22Rv1 (cell line): ENCODE measurements at regions not wholly inside any gene's neighbourhood (a gene's known extent, or its start where the extent isn't known, plus 50 kb on each side); places are given as distances from the start of the nearest gene placed in this dataset.

Experiments used
- CTCF ChIP-seq: fragments of 450-650 bp; IDR thresholded peaks from 2 replicates; pipeline ENCODE4 v1.5.1; 2017; ENCODE audit warnings: mild to moderate bottlenecking
- ZFX ChIP-seq: fragments of 450-650 bp; IDR thresholded peaks from 2 replicates; pipeline ENCODE4 v1.6.1; 2017; ENCODE audit warnings: antibody characterized with exemption, borderline replicate concordance

- TF ChIP-seq CTCF (no peak), ZFX (no peak)
Measured at GRCh38 chr1:112319371-112320040, 76.5 kb upstream of the CTTNBP2NL start.
